ENCODE measurements at regions not wholly inside any gene's neighbourhood (a gene's known extent, or its start where the extent isn't known, plus 50 kb on each side); places are given as distances from the start of the nearest gene placed in this dataset.

- intact Hi-C loops (cut with DNase I) = no loop called here
- Histone ChIP-seq H3K27ac (no peak overlapping the region), H3K9me3 (no peaks in the 10 kb centered on the region), H3K4me1 (peaks cover 0 to 11% (median 0%) of the 10 kb centered on the region in 3 donors), H3K27me3 (no peaks in the 10 kb centered on the region), H3K36me3 (no peaks in the 10 kb centered on the region), H3K4me3 (no peak overlapping the region)
- DNase-seq = no peak
- WGBS, 2 donors = 88 to 95% methylated on average over 5 of the region's 5 CpGs
- TF ChIP-seq POLR2A (IDR thresholded peaks at IDR 0.05) (no peak), CTCF (IDR thresholded peaks at IDR 0.05) (no peak)
Observed at GRCh38 chr3:40885430-40885829, 313.9 kb upstream of the CTNNB1 start.

GRCh38 chr3:40886660-40887425 is 312.5 kb upstream of the CTNNB1 start:
- H3K27me3 ChIP-seq = no peaks in the 10 kb centered on the region
- no peak for TF ChIP-seq CTCF (IDR thresholded peaks at IDR 0.05)
- no peak for TF ChIP-seq POLR2A (IDR thresholded peaks at IDR 0.05)
- peaks cover 0 to 11% (median 0%) of the 10 kb centered on the region in 3 donors for H3K4me1 ChIP-seq
- no peak overlapping the region for H3K4me3 ChIP-seq
- intact Hi-C loops (cut with DNase I) = no loop called here
- no peak overlapping the region for H3K27ac ChIP-seq
- no peaks in the 10 kb centered on the region for H3K9me3 ChIP-seq
- no peaks in the 10 kb centered on the region for H3K36me3 ChIP-seq
- no peak for DNase-seq
- WGBS, 2 donors = 71 to 73% methylated on average over 6 to 8 of the region's 8 CpGs

- intact Hi-C loops (cut with DNase I) = no loop called here
- 91 to 97% methylated on average over 3 of the region's 3 CpGs for WGBS, 2 donors
- TF ChIP-seq POLR2A (IDR thresholded peaks at IDR 0.05) (no peak), CTCF (IDR thresholded peaks at IDR 0.05) (no peak)
- DNase-seq = no peak
- Histone ChIP-seq H3K27ac (no peak overlapping the region), H3K36me3 (no peaks in the 10 kb centered on the region), H3K27me3 (no peaks in the 10 kb centered on the region), H3K9me3 (no peaks in the 10 kb centered on the region), H3K4me1 (peaks cover 0 to 11% (median 0%) of the 10 kb centered on the region in 3 donors), H3K4me3 (no peak overlapping the region)
Observed at GRCh38 chr3:40891186-40891585, 308.1 kb upstream of the CTNNB1 start.

GRCh38 chr3:40895109-40895508 is 304.2 kb upstream of the CTNNB1 start:
- TF ChIP-seq POLR2A (IDR thresholded peaks at IDR 0.05) = no peak
- no peak for TF ChIP-seq CTCF (IDR thresholded peaks at IDR 0.05)
- intact Hi-C loops (cut with DNase I) = no loop called here
- DNase-seq = no peak
- Histone ChIP-seq H3K4me3 (no peak overlapping the region), H3K27me3 (no peaks in the 10 kb centered on the region), H3K27ac (no peak overlapping the region), H3K36me3 (no peaks in the 10 kb centered on the region), H3K4me1 (no peaks in the 10 kb centered on the region), H3K9me3 (no peaks in the 10 kb centered on the region)
- 66 to 70% methylated on average over 4 of the region's 4 CpGs for WGBS, 2 donors

GRCh38 chr3:40899286-40899712 is 300.0 kb upstream of the CTNNB1 start:
- DNase-seq = no peak
- no peaks in the 10 kb centered on the region for H3K27me3 ChIP-seq
- H3K4me1 ChIP-seq = no peaks in the 10 kb centered on the region
- no peaks in the 10 kb centered on the region for H3K36me3 ChIP-seq
- intact Hi-C loops (cut with DNase I) = no loop called here
- H3K27ac ChIP-seq = no peak overlapping the region
- 43 to 48% methylated on average over 4 of the region's 4 CpGs for WGBS, 2 donors
- no peaks in the 10 kb centered on the region for H3K9me3 ChIP-seq
- TF ChIP-seq CTCF (IDR thresholded peaks at IDR 0.05) (no peak), POLR2A (IDR thresholded peaks at IDR 0.05) (no peak)
- H3K4me3 ChIP-seq = no peak overlapping the region

Measured in esophagus squamous epithelium (tissue), 5 donors.